ENCODE measurements at regions not wholly inside any gene's neighbourhood (a gene's known extent, or its start where the extent isn't known, plus 50 kb on each side); places are given as distances from the start of the nearest gene placed in this dataset.
"Not testable (repeated sequence)": the region's sequence is repeated elsewhere in the genome, so short reads cannot be mapped to it uniquely, and the experiment has no call there.

GRCh38 chr5:121426153-121426552 lies 425.5 kb upstream of the FTMT start:
- DNase-seq = no peak
- H3K36me3 ChIP-seq (ENCODE audit: control insufficient read depth, insufficient read depth, low read length) = no peaks in the 10 kb centered on the region
- H3K4me1 ChIP-seq (ENCODE audit: control insufficient read depth, insufficient read depth, low read length) = no peaks in the 10 kb centered on the region
- H3K4me3 ChIP-seq (ENCODE audit: low read length) = no peak overlapping the region
- no peak overlapping the region for H3K27ac ChIP-seq (ENCODE audit: low read length)
- WGBS (ENCODE audit: insufficient coverage, low lambda C conversion rate) = no CpG with 5 or more reads among the region's 4 CpGs
- H3K27me3 ChIP-seq (ENCODE audit: control insufficient read depth, insufficient read depth, low read length) = no peaks in the 10 kb centered on the region
- H3K9me3 ChIP-seq (ENCODE audit: control insufficient read depth, low read depth, low read length) = no peaks in the 10 kb centered on the region

GRCh38 chr5:121429761-121430160 lies 421.9 kb upstream of the FTMT start:
- Histone ChIP-seq H3K27ac (ENCODE audit: low read length) (no peak overlapping the region), H3K9me3 (ENCODE audit: control insufficient read depth, low read depth, low read length) (no peaks in the 10 kb centered on the region), H3K4me1 (ENCODE audit: control insufficient read depth, insufficient read depth, low read length) (no peaks in the 10 kb centered on the region), H3K36me3 (ENCODE audit: control insufficient read depth, insufficient read depth, low read length) (no peaks in the 10 kb centered on the region), H3K4me3 (ENCODE audit: low read length) (no peak overlapping the region), H3K27me3 (ENCODE audit: control insufficient read depth, insufficient read depth, low read length) (no peaks in the 10 kb centered on the region)
- 80% methylated on average over 1 of the region's 1 CpG for WGBS (ENCODE audit: insufficient coverage, low lambda C conversion rate)
- DNase-seq = no peak

GRCh38 chr5:121430538-121430937 lies 421.1 kb upstream of the FTMT start:
- H3K4me3 ChIP-seq (ENCODE audit: low read length) = no peak overlapping the region
- H3K27me3 ChIP-seq (ENCODE audit: control insufficient read depth, insufficient read depth, low read length) = no peaks in the 10 kb centered on the region
- no peaks in the 10 kb centered on the region for H3K36me3 ChIP-seq (ENCODE audit: control insufficient read depth, insufficient read depth, low read length)
- no peaks in the 10 kb centered on the region for H3K9me3 ChIP-seq (ENCODE audit: control insufficient read depth, low read depth, low read length)
- WGBS (ENCODE audit: insufficient coverage, low lambda C conversion rate) = no CpG with 5 or more reads among the region's 4 CpGs
- DNase-seq = no peak
- H3K27ac ChIP-seq (ENCODE audit: low read length) = no peak overlapping the region
- H3K4me1 ChIP-seq (ENCODE audit: control insufficient read depth, insufficient read depth, low read length) = no peaks in the 10 kb centered on the region

- no peaks in the 10 kb centered on the region for H3K36me3 ChIP-seq (ENCODE audit: control insufficient read depth, insufficient read depth, low read length)
- H3K4me3 ChIP-seq (ENCODE audit: low read length) = no peak overlapping the region
- H3K4me1 ChIP-seq (ENCODE audit: control insufficient read depth, insufficient read depth, low read length) = no peaks in the 10 kb centered on the region
- H3K9me3 ChIP-seq (ENCODE audit: control insufficient read depth, low read depth, low read length) = peaks cover 3% of the 10 kb centered on the region
- H3K27ac ChIP-seq (ENCODE audit: low read length) = no peak overlapping the region
- DNase-seq = no peak
- H3K27me3 ChIP-seq (ENCODE audit: control insufficient read depth, insufficient read depth, low read length) = no peaks in the 10 kb centered on the region
- WGBS (ENCODE audit: insufficient coverage, low lambda C conversion rate) = 75% methylated on average over 2 of the region's 2 CpGs
These were observed 406.2 kb upstream of the FTMT start for GRCh38 chr5:121445511-121445910.

GRCh38 chr5:121462441-121462840 lies 389.2 kb upstream of the FTMT start:
- Histone ChIP-seq H3K4me1 (ENCODE audit: control insufficient read depth, insufficient read depth, low read length) (no peaks in the 10 kb centered on the region), H3K27ac (ENCODE audit: low read length) (no peak overlapping the region), H3K27me3 (ENCODE audit: control insufficient read depth, insufficient read depth, low read length) (no peaks in the 10 kb centered on the region), H3K4me3 (ENCODE audit: low read length) (no peak overlapping the region), H3K9me3 (ENCODE audit: control insufficient read depth, low read depth, low read length) (no peaks in the 10 kb centered on the region), H3K36me3 (ENCODE audit: control insufficient read depth, insufficient read depth, low read length) (no peaks in the 10 kb centered on the region)
- WGBS (ENCODE audit: insufficient coverage, low lambda C conversion rate) = no CpG with 5 or more reads among the region's 3 CpGs
- DNase-seq = no peak

GRCh38 chr5:121471222-121471621 lies 380.5 kb upstream of the FTMT start:
- not testable (repeated sequence) for H3K36me3 ChIP-seq (ENCODE audit: control insufficient read depth, insufficient read depth, low read length); H3K27ac ChIP-seq (ENCODE audit: low read length); H3K4me1 ChIP-seq (ENCODE audit: control insufficient read depth, insufficient read depth, low read length); DNase-seq; H3K27me3 ChIP-seq (ENCODE audit: control insufficient read depth, insufficient read depth, low read length); H3K4me3 ChIP-seq (ENCODE audit: low read length); H3K9me3 ChIP-seq (ENCODE audit: control insufficient read depth, low read depth, low read length)

GRCh38 chr5:121478636-121479035 lies 373.0 kb upstream of the FTMT start:
- Histone ChIP-seq H3K4me1 (ENCODE audit: control insufficient read depth, insufficient read depth, low read length) (no peaks in the 10 kb centered on the region), H3K4me3 (ENCODE audit: low read length) (no peak overlapping the region), H3K27me3 (ENCODE audit: control insufficient read depth, insufficient read depth, low read length) (no peaks in the 10 kb centered on the region), H3K36me3 (ENCODE audit: control insufficient read depth, insufficient read depth, low read length) (no peaks in the 10 kb centered on the region), H3K9me3 (ENCODE audit: control insufficient read depth, low read depth, low read length) (no peaks in the 10 kb centered on the region), H3K27ac (ENCODE audit: low read length) (no peak overlapping the region)
- 83% methylated on average over 1 of the region's 3 CpGs for WGBS (ENCODE audit: insufficient coverage, low lambda C conversion rate)
- no peak for DNase-seq

GRCh38 chr5:121479337-121479736 lies 372.3 kb upstream of the FTMT start:
- H3K9me3 ChIP-seq (ENCODE audit: control insufficient read depth, low read depth, low read length) = no peaks in the 10 kb centered on the region
- H3K4me1 ChIP-seq (ENCODE audit: control insufficient read depth, insufficient read depth, low read length) = no peaks in the 10 kb centered on the region
- H3K4me3 ChIP-seq (ENCODE audit: low read length) = no peak overlapping the region
- DNase-seq = no peak
- no peaks in the 10 kb centered on the region for H3K27me3 ChIP-seq (ENCODE audit: control insufficient read depth, insufficient read depth, low read length)
- H3K27ac ChIP-seq (ENCODE audit: low read length) = no peak overlapping the region
- no peaks in the 10 kb centered on the region for H3K36me3 ChIP-seq (ENCODE audit: control insufficient read depth, insufficient read depth, low read length)

GRCh38 chr5:121485281-121485680 lies 366.4 kb upstream of the FTMT start:
- no peak for DNase-seq
- no peak overlapping the region for H3K4me3 ChIP-seq (ENCODE audit: low read length)
- H3K9me3 ChIP-seq (ENCODE audit: control insufficient read depth, low read depth, low read length) = no peaks in the 10 kb centered on the region
- no CpG with 5 or more reads among the region's 5 CpGs for WGBS (ENCODE audit: insufficient coverage, low lambda C conversion rate)
- no peaks in the 10 kb centered on the region for H3K36me3 ChIP-seq (ENCODE audit: control insufficient read depth, insufficient read depth, low read length)
- H3K27me3 ChIP-seq (ENCODE audit: control insufficient read depth, insufficient read depth, low read length) = no peaks in the 10 kb centered on the region
- no peaks in the 10 kb centered on the region for H3K4me1 ChIP-seq (ENCODE audit: control insufficient read depth, insufficient read depth, low read length)
- H3K27ac ChIP-seq (ENCODE audit: low read length) = no peak overlapping the region

GRCh38 chr5:121485999-121486398 lies 365.7 kb upstream of the FTMT start:
- not testable (repeated sequence) for H3K4me1 ChIP-seq (ENCODE audit: control insufficient read depth, insufficient read depth, low read length); H3K36me3 ChIP-seq (ENCODE audit: control insufficient read depth, insufficient read depth, low read length); H3K27me3 ChIP-seq (ENCODE audit: control insufficient read depth, insufficient read depth, low read length); DNase-seq; H3K27ac ChIP-seq (ENCODE audit: low read length); H3K9me3 ChIP-seq (ENCODE audit: control insufficient read depth, low read depth, low read length); H3K4me3 ChIP-seq (ENCODE audit: low read length)
- 100% methylated on average over 1 of the region's 2 CpGs for WGBS (ENCODE audit: insufficient coverage, low lambda C conversion rate)

- no peak for DNase-seq
- Histone ChIP-seq H3K4me3 (ENCODE audit: low read length) (no peak overlapping the region), H3K4me1 (ENCODE audit: control insufficient read depth, insufficient read depth, low read length) (no peaks in the 10 kb centered on the region), H3K27me3 (ENCODE audit: control insufficient read depth, insufficient read depth, low read length) (no peaks in the 10 kb centered on the region), H3K36me3 (ENCODE audit: control insufficient read depth, insufficient read depth, low read length) (no peaks in the 10 kb centered on the region), H3K9me3 (ENCODE audit: control insufficient read depth, low read depth, low read length) (no peaks in the 10 kb centered on the region), H3K27ac (ENCODE audit: low read length) (no peak overlapping the region)
These were observed 361.7 kb upstream of the FTMT start for GRCh38 chr5:121489972-121490371.

Data from large intestine (tissue), 3 donors.